ENCODE measurements at regions not wholly inside any gene's neighbourhood (a gene's known extent, or its start where the extent isn't known, plus 50 kb on each side); places are given as distances from the start of the nearest gene placed in this dataset.
A peak's percentile ranks its signal among the peaks of the same experiment; 100 is the strongest.
"Not testable (repeated sequence)": the region's sequence is repeated elsewhere in the genome, so short reads cannot be mapped to it uniquely, and the experiment has no call there.

DNA sequence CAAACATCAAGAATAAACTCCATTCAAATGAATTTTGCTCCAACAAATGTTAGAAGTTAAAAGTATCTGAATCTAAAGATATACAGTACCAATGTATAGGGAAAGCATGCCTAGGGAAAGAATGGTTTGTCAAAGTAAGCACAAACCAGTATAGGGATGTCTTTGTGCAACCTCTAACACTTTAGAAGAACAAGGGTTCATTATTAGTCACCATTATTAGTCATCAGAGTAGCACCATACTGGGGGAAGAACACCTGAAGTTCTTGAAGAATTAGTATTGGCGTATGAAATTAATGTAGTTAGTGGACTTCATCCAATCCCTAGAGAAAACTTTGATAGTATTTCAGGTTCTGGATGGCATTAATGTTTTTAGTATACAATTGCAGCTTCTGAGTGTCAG lies 943.7 kb downstream of the METTL15 start:
- H3K9me3 ChIP-seq (ENCODE audit: low read depth), result no peaks in the 10 kb centered on the region
- no peaks in the 10 kb centered on the region for H4K20me1 ChIP-seq (ENCODE audit: insufficient read depth)
- in situ Hi-C loops (cut with MboI), result no loop called here
- H3K4me1 ChIP-seq (ENCODE audit: insufficient read depth), result no peaks in the 10 kb centered on the region
- no peak overlapping the region for H3K4me3 ChIP-seq
- no peaks in the 10 kb centered on the region for H3K79me2 ChIP-seq (ENCODE audit: insufficient read depth)
- TF ChIP-seq EZH2phosphoT487 (IDR thresholded peaks at IDR 0.05; ENCODE audit: insufficient read depth, low read depth) (no peak), EZH2 (IDR thresholded peaks at IDR 0.05; ENCODE audit: insufficient read depth, poor library complexity, severe bottlenecking) (no peak)
- H3K4me2 ChIP-seq (ENCODE audit: unreplicated experiment), result no peak overlapping the region
- WGBS, 2 experiments (ENCODE audit: low coverage in 1 of 2, low lambda C conversion rate in 2 of 2, missing lambda C conversion rate in 2 of 2), result 46 to 60% methylated on average over 1 of the region's 1 CpG
- no peaks in the 10 kb centered on the region for H3K36me3 ChIP-seq (ENCODE audit: low read depth)
- H3K27me3 ChIP-seq (replicated peaks; ENCODE audit: insufficient read depth), result no peaks in the 10 kb centered on the region; the same call in 1 of the 2 replicates
- DNase-seq, result peak; percentile 14
- H3K27ac ChIP-seq, result no peak overlapping the region
- no peaks in the 10 kb centered on the region for H3F3A ChIP-seq (ENCODE audit: insufficient read depth)
- H2AFZ ChIP-seq, result no peak overlapping the region
- H3K9ac ChIP-seq, result no peak overlapping the region
- H3K9me2 ChIP-seq (ENCODE audit: insufficient read depth), result no peaks in the 10 kb centered on the region

DNA sequence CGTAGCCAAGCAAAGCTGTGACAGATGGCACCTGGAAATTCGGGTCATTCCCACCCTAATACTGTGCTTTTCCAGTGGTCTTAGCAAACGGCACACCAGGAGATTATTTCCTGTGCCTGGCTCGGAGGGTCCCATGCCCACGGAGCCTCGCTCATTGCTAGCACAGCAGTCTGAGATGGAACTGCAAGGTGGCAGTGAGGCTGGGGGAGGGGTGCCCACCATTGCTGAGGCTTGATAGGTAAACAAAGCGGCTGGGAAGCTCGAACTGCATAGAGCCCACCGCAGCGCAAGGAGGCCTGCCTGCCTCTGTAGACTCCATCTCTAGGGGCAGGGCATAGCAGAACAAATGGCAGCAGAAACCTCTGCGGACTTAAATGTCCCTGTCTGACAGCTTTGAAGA lies 942.8 kb downstream of the METTL15 start:
- H3K27me3 ChIP-seq (replicated peaks; ENCODE audit: insufficient read depth); H4K20me1 ChIP-seq (ENCODE audit: insufficient read depth); H3K79me2 ChIP-seq (ENCODE audit: insufficient read depth); H3K9ac ChIP-seq; H3F3A ChIP-seq (ENCODE audit: insufficient read depth); H3K36me3 ChIP-seq (ENCODE audit: low read depth); H2AFZ ChIP-seq; H3K9me3 ChIP-seq (ENCODE audit: low read depth); H3K4me2 ChIP-seq (ENCODE audit: unreplicated experiment); H3K4me1 ChIP-seq (ENCODE audit: insufficient read depth); H3K27ac ChIP-seq; in situ Hi-C loops (cut with MboI); H3K9me2 ChIP-seq (ENCODE audit: insufficient read depth); DNase-seq; H3K4me3 ChIP-seq: not testable (repeated sequence)
- 38 to 39% methylated on average over 11 of the region's 11 CpGs for WGBS, 2 experiments (ENCODE audit: low coverage in 1 of 2, low lambda C conversion rate in 2 of 2, missing lambda C conversion rate in 2 of 2)

DNA sequence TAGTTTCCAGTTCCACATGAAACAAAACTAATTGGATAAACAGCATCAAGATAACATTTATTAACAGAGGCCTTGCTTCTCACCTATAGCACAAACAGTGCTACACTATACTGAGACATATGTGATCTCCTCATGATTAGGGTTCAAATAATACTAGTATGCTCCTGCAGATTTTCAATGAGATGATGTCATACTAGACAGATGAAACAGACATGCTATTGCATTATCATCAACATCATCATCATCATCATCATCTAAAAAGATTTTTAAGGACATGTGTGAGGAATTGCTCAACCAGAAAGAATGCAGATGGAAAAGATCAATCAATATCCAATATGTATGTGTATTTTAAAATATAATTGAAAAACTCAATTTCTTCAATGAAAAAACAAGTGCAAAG lies 932.3 kb downstream of the METTL15 start:
- TF ChIP-seq EZH2 (IDR thresholded peaks at IDR 0.05; ENCODE audit: insufficient read depth, poor library complexity, severe bottlenecking) (no peak), EZH2phosphoT487 (IDR thresholded peaks at IDR 0.05; ENCODE audit: insufficient read depth, low read depth) (no peak)

DNA sequence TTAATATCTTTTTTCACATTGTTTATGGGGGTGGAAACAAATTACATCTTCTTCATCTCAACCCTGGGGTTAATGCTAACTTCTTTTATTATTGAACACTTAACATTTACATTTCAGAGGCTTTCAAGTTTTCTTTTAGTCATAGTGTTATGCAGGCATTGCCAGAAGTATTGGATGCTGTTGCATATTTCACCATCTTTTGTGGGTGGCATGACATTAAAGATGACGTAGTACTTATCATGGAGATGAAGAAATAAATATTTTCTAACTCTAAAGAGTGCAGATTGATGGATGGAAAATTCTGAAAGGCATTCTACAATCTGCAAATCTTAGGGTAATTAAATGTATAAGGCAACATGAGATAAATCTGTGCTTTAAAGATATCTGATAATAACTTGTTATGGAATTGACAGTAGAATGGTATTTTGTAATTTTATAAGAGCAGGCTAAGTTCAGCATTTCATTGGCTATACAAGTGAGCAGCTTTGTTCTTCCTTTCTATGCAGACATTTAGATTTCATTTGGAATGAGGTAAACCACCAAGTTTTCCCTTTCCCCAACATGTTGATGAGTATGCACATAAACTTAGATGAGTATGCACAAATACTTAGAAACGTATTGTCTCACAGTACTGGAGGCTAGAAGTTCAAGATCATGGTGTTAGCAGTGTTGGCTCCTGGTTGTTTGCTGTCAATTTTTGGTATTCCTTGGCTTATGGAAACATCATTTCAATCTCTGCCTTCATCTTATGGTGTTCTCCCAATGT lies 924.4 kb downstream of the METTL15 start:
- peaks cover 8% of the 10 kb centered on the region for H3F3A ChIP-seq (ENCODE audit: insufficient read depth)
- TF ChIP-seq EZH2phosphoT487 (IDR thresholded peaks at IDR 0.05; ENCODE audit: insufficient read depth, low read depth) (no peak), EZH2 (IDR thresholded peaks at IDR 0.05; ENCODE audit: insufficient read depth, poor library complexity, severe bottlenecking) (no peak)
- H3K27me3 ChIP-seq (replicated peaks; ENCODE audit: insufficient read depth), result no peaks in the 10 kb centered on the region
- H2AFZ ChIP-seq, result no peak overlapping the region
- 11 to 14% methylated on average over 2 of the region's 2 CpGs for WGBS, 2 experiments (ENCODE audit: low coverage in 1 of 2, low lambda C conversion rate in 2 of 2, missing lambda C conversion rate in 2 of 2)
- H3K36me3 ChIP-seq (ENCODE audit: low read depth), result no peaks in the 10 kb centered on the region; the same call in 1 of the 2 replicates
- DNase-seq, result peak; percentile 9
- H3K79me2 ChIP-seq (ENCODE audit: insufficient read depth), result no peaks in the 10 kb centered on the region
- in situ Hi-C loops (cut with MboI), result no loop called here
- H3K27ac ChIP-seq, result no peak overlapping the region
- H3K4me1 ChIP-seq (ENCODE audit: insufficient read depth), result peaks cover 4% of the 10 kb centered on the region; the same call in 1 of the 2 replicates
- H4K20me1 ChIP-seq (ENCODE audit: insufficient read depth), result no peaks in the 10 kb centered on the region
- H3K9me3 ChIP-seq (ENCODE audit: low read depth), result peaks cover 5% of the 10 kb centered on the region
- H3K9me2 ChIP-seq (ENCODE audit: insufficient read depth), result no peaks in the 10 kb centered on the region
- no peak overlapping the region for H3K9ac ChIP-seq
- no peak overlapping the region for H3K4me2 ChIP-seq (ENCODE audit: unreplicated experiment)
- H3K4me3 ChIP-seq, result no peak overlapping the region

More for the DNA sequence above, 932.3 kb downstream of the METTL15 start:
- DNase-seq, result no peak
- Histone ChIP-seq H3K9me2 (ENCODE audit: insufficient read depth) (no peaks in the 10 kb centered on the region), H3K9me3 (ENCODE audit: low read depth) (no peaks in the 10 kb centered on the region), H4K20me1 (ENCODE audit: insufficient read depth) (no peaks in the 10 kb centered on the region), H2AFZ (no peak overlapping the region), H3K27ac (no peak overlapping the region), H3K36me3 (ENCODE audit: low read depth) (no peaks in the 10 kb centered on the region), H3K27me3 (replicated peaks; ENCODE audit: insufficient read depth) (no peaks in the 10 kb centered on the region), H3K4me1 (ENCODE audit: insufficient read depth) (no peaks in the 10 kb centered on the region), H3F3A (ENCODE audit: insufficient read depth) (no peaks in the 10 kb centered on the region), H3K4me3 (no peak overlapping the region), H3K4me2 (ENCODE audit: unreplicated experiment) (no peak overlapping the region), H3K79me2 (ENCODE audit: insufficient read depth) (no peaks in the 10 kb centered on the region), H3K9ac (no peak overlapping the region)
- in situ Hi-C loops (cut with MboI), result no loop called here

DNA sequence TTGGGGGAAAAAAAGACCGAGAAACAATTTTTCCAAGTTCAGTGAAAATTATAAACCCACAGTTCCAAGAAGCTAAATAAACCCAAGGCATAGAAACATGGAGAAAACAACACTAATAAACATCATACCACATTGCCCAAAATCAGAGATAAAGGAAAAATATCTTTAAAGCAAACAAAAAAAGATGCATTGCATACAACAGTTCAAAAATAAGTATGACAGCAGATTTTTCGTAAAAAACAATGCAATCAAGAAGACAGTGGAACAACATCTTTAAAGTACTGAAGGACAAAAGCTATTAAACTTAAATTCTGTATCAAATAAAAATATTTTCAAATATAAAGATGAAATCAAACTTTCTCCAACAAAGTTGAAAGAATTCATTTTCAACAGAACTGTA lies 921.3 kb downstream of the METTL15 start:
- Histone ChIP-seq H3K36me3 (ENCODE audit: low read depth) (no peaks in the 10 kb centered on the region; the same call in 1 of the 2 replicates), H3K4me1 (ENCODE audit: insufficient read depth) (peaks cover 15% of the 10 kb centered on the region; the same call in 1 of the 2 replicates), H4K20me1 (ENCODE audit: insufficient read depth) (no peaks in the 10 kb centered on the region), H3K79me2 (ENCODE audit: insufficient read depth) (no peaks in the 10 kb centered on the region), H3K9me2 (ENCODE audit: insufficient read depth) (no peaks in the 10 kb centered on the region), H3K9me3 (ENCODE audit: low read depth) (peaks cover 5% of the 10 kb centered on the region), H2AFZ (no peak overlapping the region), H3K27ac (no peak overlapping the region), H3K9ac (no peak overlapping the region), H3F3A (ENCODE audit: insufficient read depth) (peaks cover 20% of the 10 kb centered on the region), H3K27me3 (replicated peaks; ENCODE audit: insufficient read depth) (no peaks in the 10 kb centered on the region), H3K4me2 (ENCODE audit: unreplicated experiment) (no peak overlapping the region), H3K4me3 (no peak overlapping the region)
- peak; percentile 27 for DNase-seq
- WGBS, 2 experiments (ENCODE audit: low coverage in 1 of 2, low lambda C conversion rate in 2 of 2, missing lambda C conversion rate in 2 of 2), result 17 to 29% methylated on average over 2 of the region's 2 CpGs
- TF ChIP-seq EZH2phosphoT487 (IDR thresholded peaks at IDR 0.05; ENCODE audit: insufficient read depth, low read depth) (no peak), EZH2 (IDR thresholded peaks at IDR 0.05; ENCODE audit: insufficient read depth, poor library complexity, severe bottlenecking) (no peak)
- in situ Hi-C loops (cut with MboI), result no loop called here
